Stimulated activated CD4-positive, alpha-beta T cell treated with anti-CD3 and anti-CD28 coated beads, Interleukin-4, amount 100 ng/mL, for 24 hours (primary cell): ENCODE measurements at regions not wholly inside any gene's neighbourhood (a gene's known extent, or its start where the extent isn't known, plus 50 kb on each side); places are given as distances from the start of the nearest gene placed in this dataset.

Experiments
- DNase-seq: peaks from one replicate; pipeline ENCODE4 v3.0.0-alpha.2; 2020

DNA sequence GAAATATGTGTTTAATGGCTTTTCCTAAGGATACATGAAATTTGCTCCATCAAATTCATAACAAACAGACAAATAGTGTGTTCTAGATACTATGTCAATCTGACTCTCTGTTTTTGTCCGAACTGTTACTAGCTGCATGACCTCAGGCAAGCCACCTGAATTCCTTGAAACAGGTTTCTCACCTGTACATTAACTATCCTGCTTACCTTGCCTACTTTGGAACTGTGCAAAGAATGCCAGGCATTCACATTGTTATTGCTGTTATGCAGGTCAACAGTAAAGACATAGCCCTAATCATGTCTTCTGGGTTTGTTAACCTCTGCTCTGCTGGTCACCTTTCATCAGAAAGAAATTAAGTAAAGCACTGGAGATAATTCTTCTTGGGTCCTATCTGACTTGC is 1283.9 kb upstream of the CELF2 start:
- DNase-seq: no peak

DNA sequence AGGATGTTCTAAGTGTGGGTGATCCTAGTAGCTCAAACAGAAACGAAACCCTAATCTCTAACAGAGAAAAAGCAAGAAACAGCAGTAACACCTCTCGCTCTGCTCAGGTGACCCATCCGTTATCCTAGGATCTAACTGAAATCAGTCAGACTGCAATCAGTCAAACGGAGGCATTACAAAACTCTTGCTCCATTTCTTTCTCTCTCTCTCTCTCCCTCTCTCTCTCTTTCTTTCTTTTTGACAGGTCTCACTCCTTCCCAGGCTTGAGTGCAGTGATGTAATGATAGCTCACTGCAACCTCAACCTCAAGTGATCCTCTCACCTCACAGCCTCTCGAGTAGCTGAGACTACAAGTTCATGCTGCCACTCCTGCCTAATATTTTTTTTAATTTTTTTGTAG is 1283.5 kb upstream of the CELF2 start:
- no peak for DNase-seq

DNA sequence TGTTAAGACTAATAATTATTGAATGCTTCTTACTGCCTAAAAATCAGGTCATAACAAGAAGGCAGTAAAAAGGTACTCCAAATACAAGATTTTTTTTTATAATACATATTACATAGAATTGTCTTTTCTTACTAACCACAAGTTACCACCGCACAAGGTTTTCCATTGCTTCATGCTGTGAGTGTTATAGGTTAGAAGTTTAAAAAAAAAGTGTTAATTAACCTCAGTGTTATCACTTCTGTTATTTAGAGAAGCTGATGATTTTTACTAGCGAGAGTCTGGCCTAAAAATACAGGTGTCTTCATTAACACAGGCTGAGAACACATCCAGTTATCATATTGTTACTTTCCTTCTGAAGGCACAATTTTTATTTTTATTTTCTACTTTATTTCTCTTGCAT is 1281.9 kb upstream of the CELF2 start:
- no peak for DNase-seq

DNA sequence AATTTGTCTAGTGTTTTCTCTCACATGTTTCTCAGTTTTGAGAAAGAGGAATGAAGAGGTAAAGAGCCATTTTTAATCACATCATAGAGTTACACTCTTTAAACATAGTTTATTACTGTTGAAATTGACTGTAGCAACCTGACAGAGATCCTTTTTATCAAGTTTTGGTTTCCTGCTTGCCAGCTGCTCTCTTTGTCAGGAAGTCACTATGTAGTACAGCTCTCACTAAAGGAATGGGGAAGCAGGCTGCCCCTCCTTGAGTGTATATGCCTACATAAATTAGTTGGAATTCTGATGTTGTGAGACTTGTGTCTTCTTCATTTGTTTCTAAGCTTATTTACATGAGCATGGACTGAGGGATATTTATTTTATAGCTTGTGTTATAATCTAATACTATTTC is 1274.0 kb upstream of the CELF2 start:
- DNase-seq: no peak

DNA sequence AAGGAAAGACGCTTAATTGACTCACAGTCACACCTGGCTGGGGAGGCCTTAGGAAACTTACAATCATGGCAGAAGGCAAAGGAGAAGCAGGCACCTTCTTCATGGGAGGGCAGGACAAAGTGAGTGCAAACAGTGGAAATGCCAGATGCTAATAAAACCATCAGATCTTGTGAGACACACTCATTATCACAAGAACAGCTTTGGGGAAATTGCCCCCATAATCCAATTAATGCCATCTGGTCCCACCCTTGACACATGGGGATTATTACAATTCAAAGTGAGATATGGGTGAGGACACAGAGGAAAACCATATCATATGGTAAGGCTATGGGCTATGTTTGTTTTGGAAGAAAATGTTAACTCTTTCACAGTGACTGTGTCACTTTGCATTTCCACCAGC is 1272.5 kb upstream of the CELF2 start:
- DNase-seq: no peak

DNA sequence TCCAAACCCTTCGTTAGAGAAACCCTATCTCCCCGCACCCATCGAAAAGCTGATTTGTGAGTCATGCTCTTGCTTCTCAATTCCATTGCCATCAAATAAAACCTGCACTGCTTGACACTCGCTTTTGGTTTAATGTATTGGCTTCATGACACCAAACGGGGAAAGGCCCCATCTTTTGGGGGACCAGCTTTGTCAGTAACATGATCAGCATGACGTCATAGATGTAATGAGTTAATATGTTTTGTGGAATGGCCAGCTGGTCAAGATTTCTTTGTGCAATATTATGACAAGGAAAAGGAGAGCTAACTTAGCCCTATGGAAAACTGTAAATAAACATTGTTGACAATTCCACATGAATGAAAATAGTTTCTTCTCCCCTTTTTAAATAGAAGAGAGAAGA is 1260.5 kb upstream of the CELF2 start:
- no peak for DNase-seq

DNA sequence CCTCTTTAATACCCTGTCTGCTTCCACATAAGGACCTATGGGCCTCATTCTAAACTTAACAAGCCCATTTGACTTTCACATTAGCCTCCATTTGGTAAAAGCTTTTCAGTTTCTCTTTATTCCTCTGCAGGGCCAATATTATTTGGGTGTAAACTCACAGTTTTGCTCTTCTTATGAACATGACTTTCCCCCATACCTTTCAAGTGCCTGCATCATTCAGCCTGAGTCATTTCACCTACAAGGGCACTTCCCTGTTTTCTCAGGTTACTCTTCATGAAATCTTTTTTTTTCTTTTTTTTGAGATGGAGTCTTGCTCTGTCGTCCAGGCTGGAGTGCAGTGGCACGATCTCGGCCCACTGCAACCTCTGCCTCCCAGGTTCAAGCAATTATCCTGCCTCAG is 1258.1 kb upstream of the CELF2 start:
- DNase-seq: no peak

DNA sequence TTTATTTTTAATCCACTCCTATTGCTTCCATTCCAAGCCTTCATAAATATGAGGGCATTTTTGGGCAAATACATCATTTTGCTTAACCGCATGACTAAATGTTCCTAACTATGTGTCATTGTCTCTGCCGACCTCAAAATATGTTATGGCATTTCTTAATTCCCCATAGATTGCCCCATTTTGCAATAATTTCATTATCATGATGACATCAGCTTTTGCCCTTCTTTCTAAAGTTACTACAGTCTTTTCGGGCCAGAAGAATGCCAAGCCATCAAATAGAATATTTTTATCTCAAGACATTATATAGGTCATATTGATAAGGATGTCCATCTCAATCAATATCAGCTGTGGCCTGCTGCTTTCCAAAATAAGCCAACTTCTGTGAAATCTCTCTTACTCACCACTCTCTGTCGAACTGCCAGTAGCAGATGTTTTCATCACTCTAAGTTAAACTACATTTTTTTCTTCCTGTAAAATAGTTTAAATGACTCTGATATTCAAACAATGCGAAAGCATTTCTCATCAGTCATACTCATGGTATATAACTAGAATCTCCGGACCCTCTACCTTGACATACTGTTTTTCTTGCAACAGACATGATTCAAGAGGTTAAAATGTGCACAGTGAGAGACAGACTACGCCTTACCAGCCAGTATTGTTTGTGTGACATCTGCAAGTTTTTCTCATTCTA is 1254.6 kb upstream of the CELF2 start:
- DNase-seq: no peak

DNA sequence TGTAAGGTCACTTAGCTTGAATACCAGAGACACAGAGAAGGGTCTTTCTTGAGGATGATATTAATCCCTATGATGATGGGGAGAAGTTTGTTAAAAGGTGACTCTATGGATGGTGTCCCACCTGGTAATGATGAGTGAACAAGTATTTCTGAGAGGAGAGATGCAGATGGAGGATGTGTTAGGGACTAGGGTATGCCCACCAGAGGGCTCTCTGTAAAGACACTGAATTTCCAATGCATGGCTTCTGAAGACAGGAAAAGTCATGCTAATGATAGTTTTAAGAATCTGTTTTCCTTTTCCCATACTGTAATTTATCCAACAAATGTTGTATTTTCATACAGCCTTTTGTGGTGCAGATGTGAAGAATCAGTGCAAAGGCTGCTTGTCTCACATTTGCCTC is 1250.9 kb upstream of the CELF2 start:
- DNase-seq: no peak

DNA sequence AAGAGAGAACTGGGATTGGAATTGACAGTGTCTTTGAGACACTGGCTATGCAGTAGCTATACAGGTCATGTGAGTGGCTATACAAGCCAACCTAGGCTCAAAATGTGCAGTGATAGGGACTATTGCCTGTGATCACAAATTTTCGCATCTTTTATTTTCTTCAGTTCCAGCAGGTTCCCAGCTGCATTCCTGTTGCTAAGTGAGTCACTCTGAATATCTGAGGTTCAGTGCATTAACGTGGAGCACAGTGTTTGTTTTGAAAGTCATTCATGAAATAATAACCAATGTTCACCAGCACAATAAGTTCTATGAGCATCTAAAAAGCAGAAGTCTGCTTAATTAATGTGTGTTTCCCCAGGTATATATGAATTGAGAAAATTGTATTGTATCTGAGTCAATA is 1236.0 kb upstream of the CELF2 start:
- no peak for DNase-seq

DNA sequence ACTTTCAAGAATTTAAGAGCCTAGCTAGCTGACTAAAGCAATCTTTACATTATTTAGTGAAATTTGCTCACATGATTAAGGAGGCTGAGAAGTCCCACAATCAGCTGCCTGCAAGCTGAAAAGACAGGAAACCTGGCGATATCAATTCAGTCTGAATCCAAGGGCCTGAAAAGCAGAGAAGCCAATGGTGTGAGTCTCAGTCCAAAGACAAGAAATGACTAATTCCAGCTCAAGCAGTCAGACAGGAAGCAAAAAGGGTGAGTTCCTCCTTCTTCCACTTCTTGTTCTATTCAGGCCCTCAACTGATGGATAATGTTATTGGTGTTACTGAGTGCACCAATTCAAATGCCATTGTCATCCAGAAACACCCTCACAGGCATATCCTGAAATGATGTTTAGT is 1231.6 kb upstream of the CELF2 start:
- DNase-seq: no peak

DNA sequence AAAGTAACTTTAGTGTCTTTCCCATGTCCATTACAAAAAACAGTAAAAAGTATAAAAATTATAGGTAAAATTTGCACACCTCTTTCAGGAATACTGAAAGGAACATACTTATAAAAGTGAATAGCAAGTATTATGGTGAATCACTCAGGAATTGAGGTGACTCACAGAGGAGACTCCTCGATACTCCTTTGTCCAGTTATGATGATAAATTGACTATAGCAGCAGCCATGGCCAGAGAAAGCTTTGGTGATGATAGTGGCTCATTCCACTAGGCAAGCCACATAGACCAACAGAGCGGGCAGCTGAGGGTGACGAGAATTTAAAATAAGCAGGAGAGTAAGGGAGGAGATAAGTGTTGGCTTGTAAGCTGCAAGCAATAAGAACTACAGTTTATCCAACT is 1231.1 kb upstream of the CELF2 start:
- no peak for DNase-seq

DNA sequence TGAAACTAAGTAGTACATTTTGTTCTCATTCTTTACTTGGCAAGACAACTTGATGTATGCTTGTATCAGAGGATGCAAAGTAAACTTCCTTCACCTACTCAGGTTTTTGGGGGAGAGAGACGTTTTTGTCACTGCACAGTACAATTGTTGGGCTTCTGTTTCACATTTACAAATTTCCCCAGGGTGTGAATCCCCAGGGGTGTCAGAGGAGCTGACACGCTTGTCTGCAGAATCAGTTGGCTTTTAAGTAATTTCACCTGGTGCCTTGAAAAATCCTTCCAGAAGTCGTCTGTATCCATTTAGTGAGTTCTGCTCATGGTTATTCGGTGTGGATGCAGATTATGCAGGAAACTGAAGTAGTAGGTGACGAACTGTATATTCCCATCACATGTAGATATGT is 1227.7 kb upstream of the CELF2 start:
- no peak for DNase-seq

DNA sequence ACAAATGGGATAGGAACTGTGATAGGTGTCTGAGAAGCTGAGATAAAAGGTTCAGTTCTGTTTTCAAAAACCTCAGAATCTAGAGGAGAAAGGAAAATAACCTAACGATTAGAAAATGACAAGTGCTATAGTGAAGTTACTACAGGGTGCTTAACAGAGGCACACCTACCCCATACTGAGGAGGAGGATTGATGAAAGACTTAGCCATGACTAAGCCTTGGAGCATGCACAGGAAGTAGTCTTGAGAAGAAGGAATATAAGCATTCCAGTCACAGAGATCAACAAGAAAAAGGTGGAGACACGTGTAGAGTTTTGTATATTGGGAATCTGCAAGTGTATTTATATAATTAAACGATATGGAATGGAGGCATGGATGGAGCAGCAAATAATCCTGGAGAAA is 1225.5 kb upstream of the CELF2 start:
- no peak for DNase-seq

DNA sequence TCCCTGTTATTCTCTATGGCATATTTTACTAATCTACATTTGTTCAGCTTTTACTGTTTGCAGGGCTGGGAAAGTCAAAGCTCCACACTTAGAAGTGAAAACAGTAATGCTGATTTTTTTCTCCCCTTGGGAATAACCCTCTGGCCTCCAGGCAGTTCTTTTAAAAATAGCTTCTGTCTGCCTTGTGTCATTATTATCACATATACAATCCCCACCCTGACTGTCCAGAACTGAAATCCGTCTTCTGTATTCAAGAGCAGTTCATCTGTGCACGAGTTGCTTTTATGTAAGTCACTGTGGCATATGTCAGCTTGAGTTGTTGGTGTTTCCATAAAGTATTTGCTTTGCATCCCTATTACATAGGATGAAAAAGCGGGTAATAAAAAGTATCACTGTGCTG is 1221.1 kb upstream of the CELF2 start:
- no peak for DNase-seq

DNA sequence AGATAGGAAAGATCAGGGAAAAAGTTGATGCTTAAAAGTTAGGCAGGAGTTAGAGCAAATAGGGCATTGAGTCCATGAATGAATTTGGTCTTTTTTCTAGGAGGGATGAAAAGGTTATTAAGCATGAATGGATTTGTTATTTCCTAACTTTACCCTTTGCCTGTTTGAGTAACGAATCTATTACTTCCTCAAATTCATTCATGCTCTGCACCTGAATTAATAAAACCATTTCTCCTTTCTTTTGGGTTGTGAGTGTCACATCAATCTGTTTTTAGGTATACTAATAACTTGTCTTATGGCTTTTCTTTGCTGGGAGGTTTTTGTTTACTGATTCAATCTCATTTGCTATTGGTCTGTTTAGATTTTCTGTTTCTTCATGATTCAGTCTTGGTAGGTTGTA is 1217.7 kb upstream of the CELF2 start:
- DNase-seq: no peak

DNA sequence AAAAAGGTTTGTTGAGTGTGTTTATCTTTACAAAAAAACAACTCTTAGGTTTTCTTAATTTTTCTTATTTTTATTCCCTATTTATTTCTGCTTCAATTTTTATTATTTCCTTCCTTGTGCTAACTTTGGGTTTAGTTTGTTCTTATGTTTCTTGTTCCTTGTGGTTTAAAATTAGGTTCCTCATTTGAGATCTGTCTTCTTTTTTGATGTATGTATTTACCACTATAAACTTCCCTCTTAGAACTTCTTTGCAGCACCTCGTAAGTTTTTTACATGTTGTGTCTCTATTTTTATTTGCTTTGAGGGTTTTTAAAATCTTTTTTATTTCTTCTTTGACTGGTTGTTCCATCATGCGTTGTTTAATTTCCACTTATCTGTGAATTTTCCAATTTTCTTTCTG is 1217.1 kb upstream of the CELF2 start:
- no peak for DNase-seq

DNA sequence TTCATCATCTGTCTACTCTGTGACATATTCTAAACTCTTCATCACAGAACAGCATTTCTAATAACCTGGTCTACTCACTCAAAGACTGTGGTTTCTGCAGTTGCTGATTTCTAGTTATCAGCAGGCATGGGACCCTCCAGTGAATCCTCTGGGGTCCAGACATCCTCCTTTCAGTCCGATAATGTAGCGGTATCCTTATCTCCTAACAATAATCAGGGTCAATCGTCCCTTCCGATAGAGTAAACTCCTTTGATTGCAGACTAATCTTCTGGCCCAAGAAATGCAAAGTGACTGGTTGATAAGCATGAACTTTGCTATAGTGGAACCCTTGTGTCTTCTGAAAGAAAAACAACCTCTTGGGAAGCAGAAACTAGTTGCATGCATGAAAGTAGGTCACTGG is 1209.8 kb upstream of the CELF2 start:
- no peak for DNase-seq

DNA sequence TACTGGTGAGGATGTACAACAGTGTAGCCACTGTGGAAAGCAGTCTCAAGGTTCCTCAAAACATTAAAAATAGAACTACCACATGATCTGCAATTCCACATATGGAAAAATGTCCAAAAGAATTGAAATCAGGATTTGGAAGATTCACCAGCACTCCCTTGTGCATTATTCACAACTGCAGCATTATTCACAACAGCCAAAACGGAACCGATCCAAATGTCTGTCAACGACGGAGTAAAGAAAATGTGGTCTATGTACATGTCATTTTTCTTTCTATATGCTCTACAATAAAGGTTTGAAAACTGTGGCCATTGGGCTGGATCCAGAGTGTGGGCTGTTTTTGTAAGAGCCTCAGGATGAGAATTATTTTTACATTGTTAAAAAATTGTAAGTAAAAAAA is 1206.1 kb upstream of the CELF2 start:
- DNase-seq: no peak

DNA sequence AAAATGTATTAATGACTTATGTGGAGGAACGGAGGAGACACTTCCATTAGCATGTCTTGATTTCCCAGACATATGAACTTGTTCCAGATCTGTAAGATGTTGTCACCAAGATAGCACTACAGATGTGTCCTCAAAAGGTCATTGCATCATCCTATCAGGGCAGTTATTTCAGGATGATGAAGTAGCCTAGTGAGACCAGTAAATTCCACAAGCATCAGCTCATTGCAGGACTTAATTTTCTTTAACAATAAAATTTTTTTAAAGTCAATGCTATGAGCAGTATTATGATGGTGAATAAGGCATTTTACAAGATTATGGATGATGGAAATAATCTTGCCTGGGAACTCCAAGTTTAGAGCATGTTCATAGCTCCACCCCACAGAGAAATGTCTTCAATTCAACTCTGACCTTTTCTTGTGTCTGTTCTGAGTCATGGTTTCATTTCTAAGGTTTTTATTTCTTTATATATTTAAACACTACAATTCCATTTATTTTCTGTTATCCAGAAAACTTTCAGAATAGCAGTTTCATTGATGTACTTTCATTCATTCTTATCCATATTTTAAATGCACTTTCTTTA is 1203.3 kb upstream of the CELF2 start:
- DNase-seq: no peak

DNA sequence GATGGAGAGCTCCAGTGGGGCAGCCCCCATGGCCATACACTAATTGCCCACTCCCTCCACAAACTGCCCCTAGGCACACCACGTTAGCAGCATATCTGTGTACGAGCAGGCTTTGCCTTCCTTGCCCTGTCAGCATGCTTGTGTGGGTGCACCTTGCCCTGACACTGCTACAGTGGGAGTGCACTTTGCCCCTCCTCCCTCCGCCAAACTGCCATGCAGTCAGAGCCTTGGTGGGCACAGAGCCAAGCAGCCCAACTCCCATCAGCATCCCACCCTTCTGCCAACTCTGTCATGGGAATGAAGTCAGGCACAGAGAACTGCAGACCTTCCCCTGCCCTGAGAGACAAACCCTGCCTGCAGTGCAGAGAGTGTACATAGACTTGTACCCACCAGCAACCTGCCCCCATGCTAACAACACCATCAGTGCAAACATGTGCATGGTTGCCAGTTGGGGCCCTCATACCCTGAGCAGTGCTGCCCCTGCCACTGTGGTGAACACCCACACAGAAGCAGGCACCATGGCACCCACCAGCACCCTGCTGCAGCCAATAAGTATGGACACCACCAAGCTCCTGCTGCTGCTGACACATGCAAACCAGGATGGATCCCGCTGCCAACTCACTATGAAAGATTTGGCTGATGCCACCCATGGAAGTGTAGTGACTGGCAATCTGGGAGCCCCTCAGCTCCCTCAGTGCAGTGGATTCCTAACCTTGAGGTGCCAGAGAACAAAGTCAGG is 1197.7 kb upstream of the CELF2 start:
- no peak for DNase-seq

DNA sequence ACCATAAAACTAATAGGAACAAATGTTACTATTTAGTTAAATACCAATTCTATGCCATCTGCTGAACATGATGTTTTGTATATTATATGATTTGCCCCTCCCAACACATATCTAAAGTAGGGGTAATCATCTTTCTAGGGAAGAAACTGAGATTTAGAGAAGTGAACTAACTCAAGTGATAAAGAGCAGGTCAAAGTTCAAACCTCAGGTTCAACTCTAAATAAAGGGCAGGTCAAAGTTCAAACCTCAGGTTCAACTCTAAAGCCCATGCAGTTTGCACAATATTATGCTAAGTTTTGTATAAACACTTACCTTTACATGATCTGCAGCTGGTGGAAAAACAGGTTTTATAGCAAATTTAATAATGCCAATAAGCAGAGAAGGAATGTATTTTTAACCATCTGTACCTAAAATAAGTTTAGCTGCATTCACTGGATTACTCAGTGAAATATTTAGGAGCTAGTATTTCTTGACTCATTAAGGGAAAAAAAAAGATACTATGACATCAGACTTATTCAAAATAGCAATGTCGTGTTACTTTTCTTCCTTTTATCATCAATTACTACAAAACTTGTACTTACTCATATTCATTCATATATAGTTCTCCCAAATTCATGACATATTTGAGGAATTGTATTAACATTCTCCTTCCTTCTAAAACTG is 1194.3 kb upstream of the CELF2 start:
- no peak for DNase-seq

DNA sequence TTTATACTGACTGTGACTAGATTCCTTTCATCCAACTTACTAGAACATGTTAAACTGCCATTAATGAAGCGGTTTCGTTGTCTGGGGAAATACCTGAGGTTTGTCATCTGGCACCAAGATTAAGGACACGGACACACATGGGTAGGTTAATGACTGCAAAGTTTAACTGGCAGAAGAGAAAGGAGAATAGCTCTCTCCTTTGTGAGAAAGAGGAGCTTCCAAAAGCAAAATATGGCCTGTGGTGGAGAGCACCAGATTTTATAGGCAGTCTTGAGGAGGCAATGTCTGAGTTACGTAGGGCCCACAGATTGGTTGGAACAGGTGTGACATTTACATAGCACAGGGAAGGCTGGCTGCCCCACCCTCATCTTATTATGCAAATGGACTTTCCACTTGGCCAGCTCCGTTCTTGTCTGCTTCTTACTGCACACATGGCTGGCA is 1193.0 kb upstream of the CELF2 start:
- no peak for DNase-seq

DNA sequence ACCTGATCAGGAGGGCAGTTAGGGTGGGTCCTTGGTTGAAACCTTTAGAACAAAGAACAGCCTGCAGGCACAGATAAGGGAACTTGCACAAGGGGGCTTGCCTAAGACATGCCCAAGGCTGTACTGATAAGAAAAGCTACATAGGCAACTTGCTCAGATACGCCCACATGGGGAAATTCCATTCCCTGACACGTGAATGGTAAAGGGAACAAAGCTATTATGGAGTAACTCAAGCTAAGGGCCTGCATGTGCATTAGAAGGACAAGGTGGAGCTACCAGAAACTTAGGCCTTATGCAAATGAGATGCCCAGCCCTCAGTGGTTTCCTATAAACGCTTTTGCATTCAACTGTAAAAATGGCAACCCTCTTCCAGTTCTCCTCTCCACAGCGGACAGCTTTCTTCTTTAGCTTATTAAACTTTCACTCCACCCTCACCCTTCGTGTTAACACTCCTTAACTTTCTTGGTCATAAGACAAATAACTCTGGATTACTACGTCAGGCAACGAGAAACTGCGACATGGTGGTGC is 1192.1 kb upstream of the CELF2 start:
- DNase-seq: no peak
